Kidney epithelial cell (primary cell): ENCODE measurements at regions not wholly inside any gene's neighbourhood (a gene's known extent, or its start where the extent isn't known, plus 50 kb on each side); places are given as distances from the start of the nearest gene placed in this dataset.

ENCODE experiments used
- DNase-seq: peaks from one replicate; pipeline ENCODE4 v3.0.0-alpha.2; 2010; ENCODE audit warnings: low read depth
- H3K27me3 ChIP-seq: 2 replicates; pipeline ENCODE4 v1.6.0; 2011; ENCODE audit warnings: low read length; ENCODE audit not compliant: control insufficient read depth, insufficient read depth
- H3K36me3 ChIP-seq: 2 replicates; pipeline ENCODE4 v1.5.1; 2011; ENCODE audit warnings: low read length; ENCODE audit not compliant: control insufficient read depth, insufficient read depth
- H3K4me3 ChIP-seq: 2 replicates; pipeline ENCODE4 v1.5.1; 2011; ENCODE audit warnings: low read depth, mild to moderate bottlenecking, control low read depth, low read length
- TF ChIP-seq, protein P1 (sequence below): IDR thresholded peaks from 2 replicates; pipeline ENCODE4 v1.5.1; 2011; ENCODE audit warnings: mild to moderate bottlenecking, moderate library complexity, low read length, control low read depth, inconsistent platforms; ENCODE audit not compliant: insufficient read depth, poor library complexity, severe bottlenecking

- no peak for DNase-seq
These were observed 118.0 kb upstream of the RAI14 start for GRCh38 chr5:34538026-34538672.

DNA sequence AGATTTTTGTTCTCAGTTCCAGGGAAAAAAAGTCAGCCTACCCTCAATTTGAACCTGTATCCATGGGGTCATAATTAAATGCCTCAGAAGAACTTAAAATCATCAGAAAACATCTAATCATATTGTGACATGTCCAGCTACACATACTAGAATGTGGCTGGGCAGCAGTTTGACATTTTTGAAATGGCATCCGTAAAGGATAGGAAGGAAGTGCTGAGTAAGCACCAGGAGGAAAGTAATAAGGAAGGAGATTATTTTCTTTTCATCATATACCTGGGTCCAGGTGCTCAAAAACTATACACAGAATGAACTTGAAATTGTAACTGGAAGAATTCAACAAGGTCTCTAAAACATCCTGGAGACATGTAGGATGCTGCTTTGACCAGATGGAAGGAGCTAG, 116.9 kb upstream of the RAI14 start:
- DNase-seq = no peak
- Histone ChIP-seq H3K27me3 (no peaks in the 10 kb centered on the region), H3K4me3 (no peak overlapping the region), H3K36me3 (no peaks in the 10 kb centered on the region)
- TF ChIP-seq, protein P1, sequence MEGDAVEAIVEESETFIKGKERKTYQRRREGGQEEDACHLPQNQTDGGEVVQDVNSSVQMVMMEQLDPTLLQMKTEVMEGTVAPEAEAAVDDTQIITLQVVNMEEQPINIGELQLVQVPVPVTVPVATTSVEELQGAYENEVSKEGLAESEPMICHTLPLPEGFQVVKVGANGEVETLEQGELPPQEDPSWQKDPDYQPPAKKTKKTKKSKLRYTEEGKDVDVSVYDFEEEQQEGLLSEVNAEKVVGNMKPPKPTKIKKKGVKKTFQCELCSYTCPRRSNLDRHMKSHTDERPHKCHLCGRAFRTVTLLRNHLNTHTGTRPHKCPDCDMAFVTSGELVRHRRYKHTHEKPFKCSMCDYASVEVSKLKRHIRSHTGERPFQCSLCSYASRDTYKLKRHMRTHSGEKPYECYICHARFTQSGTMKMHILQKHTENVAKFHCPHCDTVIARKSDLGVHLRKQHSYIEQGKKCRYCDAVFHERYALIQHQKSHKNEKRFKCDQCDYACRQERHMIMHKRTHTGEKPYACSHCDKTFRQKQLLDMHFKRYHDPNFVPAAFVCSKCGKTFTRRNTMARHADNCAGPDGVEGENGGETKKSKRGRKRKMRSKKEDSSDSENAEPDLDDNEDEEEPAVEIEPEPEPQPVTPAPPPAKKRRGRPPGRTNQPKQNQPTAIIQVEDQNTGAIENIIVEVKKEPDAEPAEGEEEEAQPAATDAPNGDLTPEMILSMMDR = no peak

More at GRCh38 chr5:34538026-34538672, 118.0 kb upstream of the RAI14 start:
- Histone ChIP-seq H3K27me3 (no peaks in the 10 kb centered on the region), H3K4me3 (no peak overlapping the region), H3K36me3 (no peaks in the 10 kb centered on the region)
- TF ChIP-seq, protein P1 = no peak

DNA sequence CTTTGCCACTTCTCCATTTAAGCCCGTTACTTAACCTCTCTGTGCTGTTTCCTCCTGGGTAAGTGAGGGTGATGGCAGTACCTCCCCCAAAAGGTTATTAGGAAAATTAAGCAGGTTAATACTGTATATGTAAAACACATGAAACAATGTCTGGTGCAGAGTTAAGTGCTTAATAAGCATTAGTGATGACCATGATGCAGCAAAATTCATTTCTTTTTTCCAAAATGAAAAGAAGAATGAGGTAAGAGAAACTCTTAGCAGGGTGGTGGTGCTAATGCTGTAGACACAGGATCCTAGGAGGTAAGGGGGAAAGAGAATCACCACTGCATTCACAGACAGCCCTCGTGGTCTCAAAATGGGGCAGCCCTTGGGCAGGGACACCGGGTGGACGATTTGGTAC, 115.1 kb upstream of the RAI14 start:
- no peak for DNase-seq
- TF ChIP-seq, protein P1 = no peak
- no peaks in the 10 kb centered on the region for H3K27me3 ChIP-seq
- H3K36me3 ChIP-seq = no peaks in the 10 kb centered on the region
- no peak overlapping the region for H3K4me3 ChIP-seq

GRCh38 chr5:34542818-34543217, 113.3 kb upstream of the RAI14 start:
- DNase-seq = no peak
- H3K36me3 ChIP-seq = no peaks in the 10 kb centered on the region
- H3K4me3 ChIP-seq = no peak overlapping the region
- no peaks in the 10 kb centered on the region for H3K27me3 ChIP-seq
- TF ChIP-seq, protein P1 = no peak

DNA sequence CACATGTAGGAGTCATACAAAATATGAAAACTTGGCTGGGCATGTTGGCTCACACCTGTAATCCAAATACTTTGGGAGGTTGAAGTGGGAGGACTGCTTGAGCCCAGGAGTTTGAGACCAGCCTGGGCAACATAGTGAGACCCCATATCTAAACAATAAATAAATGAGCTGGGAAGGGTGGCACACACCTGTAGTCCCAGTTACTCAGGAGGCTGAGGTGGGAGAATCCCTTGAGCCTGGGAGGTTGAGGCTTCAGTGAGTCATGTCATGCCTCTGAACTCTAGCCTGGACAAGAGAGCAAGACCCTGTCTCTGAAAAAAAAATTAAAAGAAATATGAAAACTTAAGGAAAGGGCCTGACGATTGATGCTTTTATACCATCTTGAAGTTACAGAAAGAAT, 112.4 kb upstream of the RAI14 start:
- H3K36me3 ChIP-seq = no peaks in the 10 kb centered on the region
- H3K27me3 ChIP-seq = no peaks in the 10 kb centered on the region
- DNase-seq = no peak
- TF ChIP-seq, protein P1 = no peak
- no peak overlapping the region for H3K4me3 ChIP-seq

DNA sequence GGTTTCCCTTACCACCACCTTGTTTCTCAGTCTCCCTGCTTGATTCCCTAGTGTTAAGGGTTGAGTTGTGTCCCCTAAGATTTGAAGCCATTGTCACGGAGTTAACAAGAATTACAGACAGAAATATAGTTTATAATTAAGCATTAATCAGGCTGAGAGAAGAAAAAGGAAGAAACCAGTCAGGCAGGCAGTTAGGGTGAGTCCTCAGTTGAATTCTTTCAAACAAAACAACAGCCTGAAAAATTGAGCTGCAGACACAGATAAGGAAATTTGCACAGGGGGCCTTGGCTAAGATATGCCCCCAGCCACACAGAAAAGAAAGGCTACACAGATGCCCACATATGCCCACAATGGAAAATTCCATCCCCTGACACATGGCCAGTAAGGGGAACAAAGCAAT, 111.7 kb upstream of the RAI14 start:
- Histone ChIP-seq H3K4me3 (no peak overlapping the region), H3K27me3 (no peaks in the 10 kb centered on the region), H3K36me3 (no peaks in the 10 kb centered on the region)
- no peak for DNase-seq
- TF ChIP-seq, protein P1 = no peak
